GDM1 (cell line): ENCODE measurements at regions not wholly inside any gene's neighbourhood (a gene's known extent, or its start where the extent isn't known, plus 50 kb on each side); places are given as distances from the start of the nearest gene placed in this dataset.

Experiments used
- DNase-seq: peaks from one replicate; lab custom pipeline; 2025; lab: John Stamatoyannopoulos, UW

- DNase-seq = no peak
These were observed 155.5 kb downstream of the PMP22 start for GRCh38 chr17:15109608-15110007.

- DNase-seq = no peak
These were observed 156.1 kb downstream of the PMP22 start for GRCh38 chr17:15108992-15109391.

- no peak for DNase-seq
These were observed 158.6 kb downstream of the PMP22 start for GRCh38 chr17:15106540-15106939.

- DNase-seq = no peak
These were observed 161.3 kb downstream of the PMP22 start for GRCh38 chr17:15103785-15104184.

- no peak for DNase-seq
These were observed 164.0 kb downstream of the PMP22 start for GRCh38 chr17:15101175-15101574.

GRCh38 chr17:15096511-15096910 lies 168.6 kb downstream of the PMP22 start:
- no peak for DNase-seq

- no peak for DNase-seq
These were observed 169.2 kb downstream of the PMP22 start for GRCh38 chr17:15095935-15096334.

GRCh38 chr17:15092762-15093161 lies 172.4 kb downstream of the PMP22 start:
- DNase-seq = no peak

GRCh38 chr17:15092261-15092660 lies 172.9 kb downstream of the PMP22 start:
- DNase-seq = no peak

GRCh38 chr17:15091825-15092224 lies 173.3 kb downstream of the PMP22 start:
- DNase-seq = no peak

GRCh38 chr17:15090533-15090932 lies 174.6 kb downstream of the PMP22 start:
- DNase-seq = no peak

- DNase-seq = no peak
These were observed 177.2 kb downstream of the PMP22 start for GRCh38 chr17:15087946-15088345.

- no peak for DNase-seq
These were observed 178.3 kb downstream of the PMP22 start for GRCh38 chr17:15086776-15087295.

GRCh38 chr17:15085890-15086677 lies 179.0 kb downstream of the PMP22 start:
- DNase-seq = no peak

GRCh38 chr17:15083225-15083624 lies 181.9 kb downstream of the PMP22 start:
- DNase-seq = no peak

GRCh38 chr17:15081008-15081407 lies 184.1 kb downstream of the PMP22 start:
- DNase-seq = no peak

GRCh38 chr17:15078570-15078969 lies 186.6 kb downstream of the PMP22 start:
- DNase-seq = no peak

- DNase-seq = no peak
These were observed 188.0 kb downstream of the PMP22 start for GRCh38 chr17:15076991-15077663.

GRCh38 chr17:15051933-15052332 lies 213.2 kb downstream of the PMP22 start:
- DNase-seq = no peak

- DNase-seq = no peak
These were observed 215.3 kb downstream of the PMP22 start for GRCh38 chr17:15049795-15050160.

- no peak for DNase-seq
These were observed 216.0 kb downstream of the PMP22 start for GRCh38 chr17:15048933-15049794.

GRCh38 chr17:15048381-15048780 lies 216.7 kb downstream of the PMP22 start:
- no peak for DNase-seq
